HUDEP-2 (cell line): ENCODE measurements at regions not wholly inside any gene's neighbourhood (a gene's known extent, or its start where the extent isn't known, plus 50 kb on each side); places are given as distances from the start of the nearest gene placed in this dataset.

Experiments
- DNase-seq, 76 experiments: peaks; one replicate each; lab custom pipeline; 2025; ENCODE audit not compliant: unreplicated experiment in 76 of 76; lab: John Stamatoyannopoulos, UW

- no peak for DNase-seq
These were observed 150.1 kb upstream of the ATP2B1 start for GRCh38 chr12:89858718-89859117.

DNA sequence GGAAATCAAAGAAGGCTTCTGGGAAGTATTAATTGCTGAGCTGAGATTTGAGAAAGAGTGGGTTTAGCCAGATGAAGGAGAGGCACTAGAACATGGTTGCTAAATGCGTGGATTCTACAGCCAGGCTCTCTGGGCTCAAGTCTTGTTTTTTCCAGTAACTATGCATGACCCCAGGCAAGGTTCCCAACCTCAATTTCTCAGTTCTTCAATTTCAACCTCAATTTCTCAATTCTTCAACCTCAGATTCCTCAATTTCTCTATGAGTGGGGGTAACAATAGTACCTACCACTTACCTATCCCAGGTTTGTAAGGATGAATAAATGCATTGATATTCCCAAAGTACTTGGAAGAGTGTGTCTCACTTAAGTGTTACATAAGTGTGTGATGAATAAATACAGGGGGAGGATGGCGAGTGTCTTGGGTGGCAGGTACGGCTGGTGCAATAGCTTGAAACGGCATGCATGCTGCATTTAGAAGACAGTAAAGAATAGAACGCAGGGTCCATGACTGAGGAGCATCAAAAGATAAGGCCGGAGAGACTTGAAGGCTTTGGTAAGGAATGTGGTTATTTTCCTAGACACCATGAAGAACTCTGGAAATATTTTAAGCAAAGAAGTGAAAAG lies 149.1 kb upstream of the ATP2B1 start:
- DNase-seq = no peak

DNA sequence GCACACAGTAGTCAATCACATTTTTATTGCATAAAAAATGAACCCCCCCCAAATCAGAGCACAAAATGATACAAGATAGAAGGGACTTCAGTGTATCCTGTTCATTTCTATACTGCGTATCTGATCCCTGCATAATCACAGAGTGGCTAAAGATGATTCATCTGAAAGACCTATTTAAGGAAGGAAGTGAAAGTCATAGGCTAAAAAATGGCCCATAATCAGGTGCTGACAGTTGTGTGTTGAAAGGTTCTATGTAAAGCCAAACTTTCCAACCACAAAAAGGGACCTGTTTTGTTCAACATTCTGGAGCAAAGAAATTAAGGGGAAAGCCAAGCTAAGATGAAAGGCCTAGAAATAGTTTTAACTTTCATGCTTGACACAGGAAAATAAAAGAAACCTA lies 147.8 kb upstream of the ATP2B1 start:
- DNase-seq = no peak

DNA sequence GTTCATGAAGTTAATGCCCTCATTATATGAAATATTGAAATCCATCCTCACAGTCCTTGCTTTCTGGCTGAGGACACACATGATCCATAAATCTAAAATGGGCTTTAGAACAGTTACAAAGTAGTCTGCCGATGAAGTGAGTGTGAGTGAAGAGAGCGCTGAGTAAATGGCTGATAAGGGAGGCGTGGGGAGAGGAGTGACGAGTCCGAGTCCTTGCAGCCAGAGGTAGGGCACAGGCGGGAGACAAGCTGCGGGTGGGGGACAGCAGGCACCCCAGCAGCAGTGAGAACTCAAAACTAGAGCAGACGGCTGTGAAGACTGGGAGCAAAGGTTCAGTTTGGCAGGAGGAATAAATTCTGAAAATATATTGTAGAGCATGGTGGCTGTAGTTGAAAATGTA lies 140.1 kb upstream of the ATP2B1 start:
- no peak for DNase-seq

GRCh38 chr12:89846473-89847055 lies 137.9 kb upstream of the ATP2B1 start:
- DNase-seq = no peak

DNA sequence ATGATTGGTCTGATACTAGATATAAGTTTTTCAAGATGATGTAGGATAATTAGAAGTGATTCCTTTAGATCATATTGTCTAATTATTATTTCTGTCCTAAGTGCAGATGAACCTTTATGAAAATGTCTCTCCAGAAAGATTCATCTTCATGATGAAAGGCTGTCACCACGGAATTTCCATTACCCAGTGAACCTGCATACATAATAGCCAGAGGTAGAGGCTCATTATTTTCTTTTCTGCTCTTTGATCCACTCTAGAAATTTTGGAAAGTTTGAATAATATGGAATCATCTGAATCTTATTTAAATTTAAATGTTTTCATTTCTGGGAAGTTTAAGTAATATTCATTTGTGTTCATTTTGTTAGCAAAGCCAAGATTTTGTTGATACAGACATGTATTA lies 137.1 kb upstream of the ATP2B1 start:
- no peak for DNase-seq

GRCh38 chr12:89845366-89845765 lies 136.7 kb upstream of the ATP2B1 start:
- no peak for DNase-seq

GRCh38 chr12:89844539-89844938 lies 135.9 kb upstream of the ATP2B1 start:
- DNase-seq = no peak

DNA sequence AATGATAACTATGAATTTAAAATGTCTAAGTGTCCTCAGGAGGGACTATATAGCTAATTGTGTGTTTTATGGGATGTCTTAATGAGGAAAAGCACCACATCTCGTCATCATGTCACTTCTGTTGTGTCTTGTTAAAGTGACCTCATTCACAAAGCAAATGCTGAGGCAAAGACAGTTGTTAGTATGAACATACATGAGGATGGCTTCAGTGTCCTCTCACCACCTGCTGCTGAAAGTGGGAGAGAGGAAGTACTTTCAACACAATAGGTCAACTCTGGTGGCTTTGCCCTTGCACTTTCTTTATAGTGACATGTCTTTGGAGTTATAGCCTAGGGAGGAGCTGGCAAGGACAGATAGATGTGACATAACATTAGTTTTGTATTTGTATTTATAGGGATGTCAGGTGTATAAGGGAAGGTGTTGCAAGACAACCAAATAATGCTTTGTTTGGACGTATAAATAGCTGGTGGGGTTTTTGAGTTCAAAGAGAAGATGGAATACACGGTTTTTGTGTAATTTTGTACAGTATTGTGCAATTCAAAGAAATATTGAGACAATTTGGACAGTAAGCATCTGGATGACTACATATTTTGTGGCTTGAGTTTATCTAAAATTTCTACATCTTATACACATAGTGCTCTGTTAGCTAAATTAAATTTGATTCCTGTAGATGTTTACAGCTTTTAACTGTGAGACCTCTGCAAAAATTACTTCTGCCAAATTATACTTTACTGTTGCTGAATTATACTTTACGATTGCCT lies 131.7 kb upstream of the ATP2B1 start:
- DNase-seq = no peak

DNA sequence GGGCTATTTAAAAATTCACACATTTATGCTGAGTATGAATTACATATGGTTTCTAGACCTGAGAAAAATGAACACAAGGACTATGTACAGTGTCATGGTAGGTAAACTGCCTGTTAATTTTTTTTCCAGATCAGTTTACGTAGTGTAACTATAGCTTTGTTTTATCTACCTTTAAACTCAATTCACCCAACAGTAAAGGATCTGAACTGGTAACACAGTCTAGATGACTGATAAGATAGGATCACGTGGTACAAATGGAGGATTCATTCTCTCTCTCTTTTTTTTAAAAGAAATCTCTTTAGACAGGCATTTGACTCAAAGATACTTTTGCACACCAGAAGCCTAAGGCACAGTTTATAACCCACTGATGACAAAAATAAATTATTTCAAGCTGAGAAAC lies 130.8 kb upstream of the ATP2B1 start:
- no peak for DNase-seq

GRCh38 chr12:89838833-89839232 lies 130.2 kb upstream of the ATP2B1 start:
- DNase-seq = no peak

DNA sequence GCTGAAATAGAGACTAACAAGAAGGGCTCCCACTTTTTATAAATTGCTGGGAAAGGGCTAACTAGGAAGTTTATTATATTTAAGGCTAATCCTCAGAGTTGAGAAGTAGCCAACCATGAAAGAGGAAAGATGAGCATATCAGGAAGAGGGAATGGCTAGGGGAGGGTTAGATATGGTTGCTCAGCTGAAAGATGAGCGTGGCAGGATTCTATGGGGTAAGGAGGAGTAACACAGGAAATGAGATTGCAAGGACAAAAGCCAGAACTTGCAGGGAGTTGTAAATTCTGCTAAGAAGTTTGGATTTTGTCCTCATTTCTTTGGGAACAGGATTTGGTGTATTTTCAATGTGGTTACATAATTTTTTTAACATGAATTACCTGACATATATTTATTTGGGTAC lies 127.4 kb upstream of the ATP2B1 start:
- DNase-seq = no peak

- no peak for DNase-seq
These were observed 126.0 kb upstream of the ATP2B1 start for GRCh38 chr12:89834676-89835075.

DNA sequence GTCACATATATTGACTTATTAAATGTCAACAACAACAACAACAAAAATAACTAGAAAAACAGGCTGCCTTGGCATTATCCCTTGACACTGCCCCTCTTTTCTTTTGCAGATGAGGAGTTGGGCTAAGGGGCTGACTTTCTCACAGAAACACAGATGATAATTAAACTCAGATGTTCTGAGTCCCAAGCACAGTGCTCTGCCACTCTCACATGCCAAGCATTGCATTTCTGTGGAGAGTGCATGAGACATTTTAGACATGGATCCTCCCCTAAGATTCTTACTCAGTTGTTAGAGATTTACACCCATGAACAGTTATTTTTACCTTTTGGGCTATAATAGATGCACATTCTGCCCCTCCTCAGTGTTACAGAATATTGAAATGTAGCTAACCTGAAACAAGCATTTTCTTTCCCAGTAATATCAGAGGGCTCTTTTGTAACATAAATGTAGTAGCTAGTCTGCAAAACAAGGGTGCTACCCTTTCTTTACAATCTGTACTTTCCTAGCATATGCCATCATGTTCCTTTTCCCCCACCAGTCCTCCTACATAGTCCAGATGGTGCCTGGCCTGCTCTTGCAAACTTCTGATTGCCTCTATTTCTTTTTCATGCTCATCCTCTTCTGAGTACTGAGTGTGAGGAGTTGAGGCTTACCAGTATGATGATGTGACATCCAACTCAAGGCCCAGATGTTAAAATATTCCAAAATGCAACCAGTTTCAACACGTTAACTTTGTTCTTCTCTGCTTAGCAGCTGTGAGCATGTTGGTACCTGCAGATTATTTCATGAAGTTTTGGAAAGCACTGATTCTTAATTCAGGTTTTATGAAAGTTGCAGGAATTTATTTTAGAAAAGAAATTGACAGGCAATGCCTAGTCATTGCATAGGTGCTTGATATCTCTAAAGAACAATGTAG lies 125.0 kb upstream of the ATP2B1 start:
- no peak for DNase-seq

GRCh38 chr12:89832336-89832735 lies 123.7 kb upstream of the ATP2B1 start:
- no peak for DNase-seq

DNA sequence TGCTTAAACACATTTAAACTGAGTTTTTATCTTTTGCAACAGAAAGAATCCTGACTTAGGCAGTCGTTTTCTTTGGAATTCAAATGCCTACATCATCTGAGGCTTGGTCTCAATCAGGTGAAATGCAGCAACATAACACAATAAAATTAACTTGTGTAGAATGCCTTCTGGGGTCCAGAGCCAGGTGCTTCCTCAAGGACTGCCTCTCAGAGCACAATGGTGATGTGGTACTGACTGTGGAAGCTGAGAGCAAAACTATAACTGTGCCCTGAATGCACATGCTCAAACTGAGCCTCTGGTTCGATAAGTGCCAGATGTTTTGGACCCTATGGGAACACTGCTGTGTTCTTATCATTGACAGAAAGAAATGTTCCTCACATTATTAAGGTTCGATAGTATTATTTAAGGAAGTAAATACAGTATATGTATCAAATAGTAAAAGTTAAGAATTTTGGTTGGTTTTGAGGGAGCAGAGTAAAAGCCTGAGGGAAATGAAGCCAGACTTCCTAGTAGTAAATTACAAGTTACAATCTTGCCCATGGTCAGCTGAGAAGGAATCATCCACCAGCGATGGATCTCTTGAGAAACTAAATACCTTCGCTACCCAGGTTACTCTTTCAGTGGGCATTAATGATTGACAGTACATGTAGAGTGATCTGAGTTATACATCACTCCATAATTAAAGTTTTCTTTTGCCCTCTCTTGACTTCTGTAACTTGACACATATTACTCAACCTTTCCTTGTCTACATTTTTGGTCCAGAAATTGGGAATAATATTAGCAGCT lies 122.9 kb upstream of the ATP2B1 start:
- DNase-seq = no peak

GRCh38 chr12:89829434-89829975 lies 120.9 kb upstream of the ATP2B1 start:
- DNase-seq = no peak

- DNase-seq = no peak
These were observed 119.9 kb upstream of the ATP2B1 start for GRCh38 chr12:89828575-89828974.

- DNase-seq = peak in 71 of 76 experiments; percentile 12 to 82 (median 56)
These were observed 119.0 kb upstream of the ATP2B1 start for GRCh38 chr12:89827592-89827991.

DNA sequence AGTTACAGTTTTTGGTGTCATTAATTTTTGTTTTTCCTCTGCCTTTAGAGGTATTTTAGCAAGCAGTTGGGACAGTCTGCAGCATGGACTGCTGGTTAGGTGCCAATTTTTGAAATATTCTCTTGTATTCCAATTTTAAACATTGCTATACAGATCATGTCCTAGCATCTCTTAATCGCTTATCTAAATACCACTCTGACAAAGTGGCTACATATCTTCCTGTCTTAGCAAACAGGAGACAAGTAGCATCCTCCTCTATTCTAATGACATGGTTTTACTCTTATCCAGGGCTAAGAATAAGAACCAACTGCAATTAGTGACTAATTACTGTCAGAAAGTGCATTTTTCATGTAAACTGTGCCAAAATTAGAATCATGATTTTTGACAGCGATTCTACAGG lies 117.8 kb upstream of the ATP2B1 start:
- no peak for DNase-seq
